NCI-H2171 (cell line): ENCODE measurements at regions not wholly inside any gene's neighbourhood (a gene's known extent, or its start where the extent isn't known, plus 50 kb on each side); places are given as distances from the start of the nearest gene placed in this dataset.

Source experiments
- DNase-seq: peaks from one replicate; lab custom pipeline; 2025; lab: John Stamatoyannopoulos, UW

DNA sequence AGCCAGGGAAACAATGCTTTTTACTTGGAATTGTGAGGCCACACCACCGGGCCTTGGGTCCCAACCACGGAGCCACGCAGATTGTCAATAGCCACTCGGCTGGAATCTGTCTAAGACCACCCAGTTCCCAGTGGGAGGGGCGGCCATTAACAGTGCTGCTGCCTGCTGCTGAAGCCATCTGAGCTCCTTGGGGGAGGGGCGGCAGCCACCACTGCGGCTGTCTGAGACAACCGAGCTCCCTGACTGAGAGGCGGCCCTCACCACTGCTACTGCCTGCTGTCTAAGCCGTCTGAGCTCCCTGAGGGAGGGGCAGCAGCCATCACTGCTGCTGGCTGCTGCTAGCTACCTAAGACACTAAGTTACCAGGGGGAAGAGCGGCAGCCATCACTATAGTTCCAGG is 64.3 kb downstream of the DMRTA2 start:
- DNase-seq = no peak

- no peak for DNase-seq
These were observed 66.1 kb downstream of the DMRTA2 start for GRCh38 chr1:50357186-50357585.

DNA sequence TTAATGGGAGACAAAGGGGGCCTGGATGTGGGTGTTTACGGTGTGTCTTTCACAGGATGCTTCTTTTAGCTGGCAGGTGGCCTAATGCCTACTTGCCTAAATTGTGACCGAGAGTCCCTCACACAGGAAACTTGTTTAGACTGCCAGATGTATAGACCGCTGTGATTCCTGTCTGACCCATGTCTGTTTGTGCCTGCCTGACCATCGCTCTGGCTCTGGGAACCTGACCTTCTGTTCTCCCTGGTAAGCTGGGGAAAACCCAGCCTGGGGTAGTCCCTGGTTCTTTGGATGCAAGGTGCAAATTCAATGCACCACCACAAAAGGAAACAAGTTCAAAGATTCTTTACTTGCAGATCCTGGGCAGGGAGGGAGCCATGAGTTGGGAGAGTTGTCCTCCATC is 68.4 kb downstream of the DMRTA2 start:
- DNase-seq = no peak

GRCh38 chr1:50352428-50352827 is 70.8 kb downstream of the DMRTA2 start:
- DNase-seq = no peak

GRCh38 chr1:50350868-50351267 is 72.4 kb downstream of the DMRTA2 start:
- DNase-seq = no peak

DNA sequence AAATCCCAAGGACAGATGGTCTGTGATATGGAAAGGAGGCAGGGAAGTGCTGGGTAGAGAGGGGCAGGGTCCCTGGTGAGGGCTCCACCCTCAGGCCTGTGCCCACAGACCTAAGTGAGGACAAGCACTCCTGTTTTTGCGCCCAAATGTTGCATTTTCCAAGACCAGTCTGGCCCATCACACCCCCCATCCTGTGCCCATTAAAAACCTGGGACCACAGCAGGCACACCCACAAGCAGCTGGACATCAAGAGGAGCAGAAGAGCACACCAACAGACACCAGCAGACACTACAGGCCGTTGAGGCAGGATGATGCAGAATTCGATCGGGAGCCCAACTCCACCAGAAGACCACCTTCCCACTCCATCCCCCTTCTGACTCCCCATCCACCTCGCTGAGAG is 72.8 kb downstream of the DMRTA2 start:
- DNase-seq = no peak

DNA sequence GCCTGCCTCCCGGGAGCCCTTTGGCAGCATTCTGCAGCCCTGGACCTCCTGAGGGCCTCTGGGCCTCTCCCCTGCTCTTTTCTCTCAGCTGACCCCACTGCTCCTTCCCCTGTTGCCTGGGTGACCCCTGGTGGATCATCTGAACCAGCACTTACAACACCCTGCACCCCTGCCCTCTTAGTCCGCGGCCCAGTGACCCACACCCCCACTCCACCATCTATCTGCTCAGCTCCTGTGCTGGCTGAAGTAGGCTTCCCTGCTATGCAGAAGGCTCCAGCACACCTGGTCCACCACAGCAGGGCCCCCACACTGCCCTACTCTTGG is 74.0 kb downstream of the DMRTA2 start:
- DNase-seq = no peak

DNA sequence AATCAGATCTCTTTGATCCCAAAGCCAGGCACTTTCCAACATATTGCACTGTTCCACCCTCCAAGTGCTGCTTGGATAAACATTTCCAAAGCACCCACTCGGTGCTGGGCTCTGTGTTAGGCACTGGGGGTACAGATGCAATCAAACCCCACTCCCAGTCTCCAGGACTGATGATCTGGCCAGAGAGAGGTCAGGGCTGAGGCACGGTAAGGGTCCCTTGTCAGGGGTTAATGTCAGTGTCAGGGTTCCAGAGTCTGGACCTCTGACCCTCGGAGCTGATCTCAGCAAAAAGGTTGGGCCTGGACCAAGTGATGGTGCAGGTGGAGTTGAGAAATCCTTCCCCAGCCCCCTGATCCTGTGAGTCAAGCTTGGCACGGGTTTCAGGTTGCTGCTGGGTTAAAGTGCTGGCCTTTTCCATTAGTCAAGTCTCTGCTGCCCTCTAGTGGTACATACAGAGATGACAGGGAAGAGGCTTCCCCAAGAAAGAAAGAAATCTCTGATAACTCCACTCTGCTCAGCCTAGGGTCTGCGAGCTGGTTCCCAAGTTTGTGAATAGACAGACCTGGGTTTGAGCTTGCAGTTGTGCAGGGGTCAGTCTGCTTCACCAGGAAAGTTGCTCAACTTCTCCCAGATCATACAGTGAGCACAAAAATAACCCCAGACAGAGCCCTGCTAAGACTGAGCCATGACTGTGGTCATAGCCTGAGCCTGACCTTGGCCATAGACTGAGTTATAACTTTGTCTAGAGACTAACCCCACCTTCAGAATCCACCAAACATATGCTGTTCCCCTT is 74.6 kb downstream of the DMRTA2 start:
- peak; percentile 64 for DNase-seq

GRCh38 chr1:50347933-50348332 is 75.3 kb downstream of the DMRTA2 start:
- DNase-seq = no peak

GRCh38 chr1:50346621-50347020 is 76.6 kb downstream of the DMRTA2 start:
- no peak for DNase-seq

DNA sequence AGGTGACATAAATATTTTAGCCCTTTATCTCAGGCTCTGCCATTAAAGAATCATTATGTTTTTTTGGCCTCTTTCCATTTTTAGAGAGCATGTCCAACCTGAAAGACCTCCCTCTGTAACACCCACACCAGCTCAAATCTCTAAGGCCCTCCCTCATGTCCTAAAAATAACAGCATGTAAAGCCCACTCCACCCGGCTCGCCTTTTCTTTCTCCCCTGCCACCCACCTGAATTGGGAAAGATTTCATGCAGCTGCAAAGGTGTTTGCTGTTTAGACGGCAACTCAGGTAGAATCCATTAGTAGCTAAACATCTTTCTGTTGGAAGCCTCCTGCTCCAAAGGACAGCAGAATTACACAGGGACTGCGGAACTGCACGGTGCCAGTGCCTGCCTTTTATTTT is 79.9 kb downstream of the DMRTA2 start:
- no peak for DNase-seq

- DNase-seq = no peak
These were observed 80.7 kb downstream of the DMRTA2 start for GRCh38 chr1:50342525-50342924.

GRCh38 chr1:50335036-50335435 is 88.2 kb downstream of the DMRTA2 start:
- DNase-seq = no peak

DNA sequence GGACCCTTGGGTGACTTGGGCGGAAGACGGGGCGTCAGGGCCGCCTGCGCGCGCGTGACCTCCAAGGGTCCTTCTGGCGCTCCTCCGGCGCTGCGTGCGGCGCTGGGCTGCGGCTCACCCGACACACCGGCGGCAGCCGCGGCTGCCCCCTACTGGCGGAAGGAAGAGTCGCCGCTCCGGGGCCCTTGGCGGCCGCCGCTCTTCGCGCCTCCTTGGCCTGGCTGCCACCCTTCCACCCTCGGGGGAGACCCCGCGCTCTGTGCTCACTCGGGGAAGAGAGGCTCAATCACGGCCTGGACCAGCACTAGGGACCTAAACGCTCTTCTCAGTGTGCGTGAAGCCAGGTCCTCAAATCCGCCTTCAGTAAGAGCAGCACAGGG is 89.7 kb downstream of the DMRTA2 start:
- DNase-seq = no peak

DNA sequence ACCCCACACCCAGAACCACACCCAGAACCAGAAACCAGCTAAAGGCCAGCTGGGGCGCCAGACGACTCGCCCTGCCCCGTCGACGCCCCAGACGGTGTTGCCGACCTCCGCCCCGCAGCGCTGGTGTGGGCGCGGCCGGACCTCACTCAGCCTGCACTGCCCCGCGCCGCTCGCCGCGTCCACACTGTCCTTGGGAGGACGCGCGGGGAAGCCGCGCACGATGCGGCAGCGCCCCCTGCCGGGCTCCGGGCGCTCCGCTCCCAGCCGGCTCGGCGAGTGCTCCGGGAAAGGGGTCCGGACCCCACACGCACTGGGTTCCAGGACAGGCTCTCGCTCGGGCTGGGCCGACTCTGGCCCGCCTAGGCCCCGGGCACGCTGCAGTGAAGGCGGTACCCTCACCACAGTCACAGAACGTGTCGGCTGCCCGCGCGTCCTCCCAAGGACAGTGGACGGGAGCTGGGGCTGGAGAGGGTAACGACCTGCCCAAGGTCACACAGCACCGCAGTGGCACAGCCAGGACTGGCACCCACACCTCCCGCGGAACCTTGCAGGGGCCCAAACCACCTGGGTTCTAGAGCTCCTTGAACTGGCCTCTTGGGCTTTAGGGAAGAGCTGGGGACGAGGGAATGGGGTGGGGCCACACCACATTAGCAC is 90.2 kb downstream of the DMRTA2 start:
- no peak for DNase-seq

- no peak for DNase-seq
These were observed 93.8 kb downstream of the DMRTA2 start for GRCh38 chr1:50329332-50329932.

DNA sequence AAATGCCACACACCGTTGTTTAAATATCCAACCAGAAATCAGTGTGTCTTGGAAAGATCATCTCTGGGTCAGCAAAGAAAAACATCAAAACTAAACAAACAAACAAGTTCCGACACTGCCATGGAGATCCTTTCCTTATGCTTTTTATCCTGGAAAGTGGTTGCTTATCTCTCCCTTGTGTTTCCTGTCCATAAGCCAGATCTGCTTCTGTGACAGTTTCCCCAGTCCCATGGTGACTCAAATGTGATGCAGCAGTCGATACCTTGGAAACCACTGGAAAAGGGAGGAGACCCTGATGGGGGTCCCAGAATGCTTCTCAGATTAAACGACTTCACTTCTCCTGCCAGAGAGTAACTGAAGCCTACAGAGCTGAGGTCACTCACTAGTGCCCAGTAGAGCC is 94.7 kb downstream of the DMRTA2 start:
- DNase-seq = no peak

- no peak for DNase-seq
These were observed 97.2 kb downstream of the DMRTA2 start for GRCh38 chr1:50326026-50326425.

DNA sequence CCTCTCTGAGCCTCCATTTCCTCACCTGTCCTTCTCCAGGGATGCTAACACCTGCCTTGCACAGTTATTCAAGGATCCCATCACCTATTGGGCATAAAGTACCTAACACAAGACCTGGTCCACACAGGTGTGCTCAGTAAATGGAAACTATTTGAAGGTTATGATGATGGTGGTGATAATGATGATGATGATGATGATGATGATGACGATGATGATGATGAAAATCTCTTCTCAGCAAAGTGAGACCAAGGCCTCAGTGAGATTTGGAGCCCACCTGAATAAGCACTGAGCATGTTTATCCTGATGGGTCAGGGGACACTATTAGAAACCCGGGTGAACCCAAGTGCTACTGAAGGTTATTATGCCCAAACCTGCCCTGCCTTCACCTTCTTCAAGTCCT is 100.7 kb downstream of the DMRTA2 start:
- DNase-seq = no peak

GRCh38 chr1:50318428-50318827 is 104.8 kb downstream of the DMRTA2 start:
- DNase-seq = no peak

GRCh38 chr1:50308878-50309277 is 114.4 kb downstream of the DMRTA2 start:
- no peak for DNase-seq

DNA sequence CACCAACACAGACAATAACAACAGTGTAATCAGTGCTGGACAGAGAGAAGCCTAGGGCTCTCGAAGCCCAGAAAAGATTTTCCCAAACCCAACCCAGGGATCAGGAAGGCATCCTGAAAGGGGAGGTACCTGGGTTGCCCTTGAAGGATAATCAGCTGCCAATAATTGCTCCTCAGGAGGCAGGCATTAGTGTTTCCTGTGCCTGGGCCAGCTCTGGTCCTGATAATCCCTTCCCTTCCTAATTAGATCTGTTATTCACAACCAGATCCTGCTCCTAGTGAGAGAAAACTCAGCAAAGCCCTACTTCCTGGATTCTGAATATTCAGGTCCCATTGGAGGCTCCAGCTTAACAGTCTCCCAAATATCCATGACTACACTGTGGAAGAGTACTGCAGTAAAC is 117.4 kb downstream of the DMRTA2 start:
- DNase-seq = no peak

DNA sequence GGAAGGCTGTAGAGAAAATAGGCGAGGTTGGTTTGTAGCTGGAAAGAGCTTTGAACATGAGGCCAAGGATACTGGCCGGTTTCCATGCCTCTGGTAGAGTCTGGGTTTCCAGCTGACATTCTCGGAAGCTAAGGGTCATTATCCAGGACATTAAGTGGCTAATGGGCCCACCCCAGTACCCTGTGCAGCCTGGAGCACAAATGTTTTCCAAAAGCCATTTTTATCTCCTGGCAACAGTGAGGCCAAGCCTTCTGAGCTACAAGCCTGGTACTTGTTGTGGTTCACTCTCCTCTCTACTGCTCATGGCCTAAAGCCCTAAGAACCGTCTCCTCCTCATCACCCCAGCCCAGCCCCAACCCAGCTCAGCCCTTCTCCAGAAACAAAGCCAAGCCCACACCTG is 122.9 kb downstream of the DMRTA2 start:
- no peak for DNase-seq

DNA sequence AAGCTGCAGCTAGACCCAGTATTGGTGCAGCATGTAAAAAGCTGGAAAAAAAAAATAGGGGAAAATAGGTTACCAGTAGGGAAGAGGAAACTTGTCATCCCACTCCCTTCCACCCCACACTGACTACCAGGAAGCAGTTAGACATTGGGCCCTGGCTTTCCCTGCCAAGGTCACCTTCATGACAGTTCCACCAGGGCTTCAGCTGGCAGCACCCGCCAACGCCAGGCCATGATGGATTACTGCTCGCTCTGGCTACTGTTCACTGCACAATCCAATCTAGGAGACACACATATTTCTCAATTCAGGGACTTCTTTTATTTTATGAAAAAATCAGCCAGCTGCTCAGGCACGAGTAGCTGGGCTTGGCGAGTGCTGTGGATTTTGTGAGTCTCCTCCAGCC is 127.7 kb downstream of the DMRTA2 start:
- no peak for DNase-seq
